Mesendoderm (in vitro differentiated cells): ENCODE measurements at regions not wholly inside any gene's neighbourhood (a gene's known extent, or its start where the extent isn't known, plus 50 kb on each side); places are given as distances from the start of the nearest gene placed in this dataset.
"Not testable (repeated sequence)": the region's sequence is repeated elsewhere in the genome, so short reads cannot be mapped to it uniquely, and the experiment has no call there.

Source experiments
- DNase-seq: peaks from one replicate; pipeline ENCODE4 v3.0.0; 2013
- H2AK5ac ChIP-seq: 2 replicates; pipeline ENCODE4 v1.6.1; 2013; ENCODE audit warnings: low read length, inconsistent platforms
- H2BK120ac ChIP-seq: 2 replicates; pipeline ENCODE4 v1.6.1; 2013; ENCODE audit warnings: low read depth, mild to moderate bottlenecking, low read length, moderate library complexity, mixed read lengths
- H2BK15ac ChIP-seq: replicated peaks from 2 replicates; pipeline ENCODE4 v1.6.1; 2013; ENCODE audit warnings: low read depth, mild to moderate bottlenecking, moderate library complexity
- H2BK5ac ChIP-seq: 2 replicates; pipeline ENCODE4 v1.6.1; 2013; ENCODE audit warnings: low read length, inconsistent platforms
- H3K18ac ChIP-seq: 2 replicates; pipeline ENCODE4 v1.6.1; 2013; ENCODE audit warnings: mild to moderate bottlenecking, low read length, mixed read lengths
- H3K23ac ChIP-seq: one replicate; pipeline ENCODE4 v1.6.1; 2013; ENCODE audit warnings: low read length
- H3K27ac ChIP-seq: 2 replicates; pipeline ENCODE4 v1.5.1; 2013; ENCODE audit warnings: low read depth, mild to moderate bottlenecking, inconsistent platforms, low read length, moderate library complexity
- H3K27me3 ChIP-seq: 2 replicates; pipeline ENCODE4 v1.6.1; 2013; ENCODE audit warnings: low read length, control low read depth, mild to moderate bottlenecking, inconsistent platforms; ENCODE audit not compliant: insufficient read depth, poor library complexity
- H3K36me3 ChIP-seq: 2 replicates; pipeline ENCODE4 v1.6.1; 2013; ENCODE audit warnings: low read length, inconsistent platforms; ENCODE audit not compliant: control insufficient read depth, insufficient read depth
- H3K4ac ChIP-seq: one replicate; pipeline ENCODE4 v1.6.1; 2013; ENCODE audit warnings: low read depth, mild to moderate bottlenecking, low read length, moderate library complexity
- H3K4me1 ChIP-seq: 2 replicates; pipeline ENCODE4 v1.6.1; 2013; ENCODE audit warnings: low read depth, low read length, inconsistent platforms; ENCODE audit not compliant: control insufficient read depth
- H3K4me2 ChIP-seq: 2 replicates; pipeline ENCODE4 v1.6.1; 2013; ENCODE audit warnings: low read length
- H3K4me3 ChIP-seq: 2 replicates; pipeline ENCODE4 v1.5.1; 2013; ENCODE audit warnings: mild to moderate bottlenecking, low read length
- H3K56ac ChIP-seq: one replicate; pipeline ENCODE4 v1.6.1; 2013; ENCODE audit warnings: low read length
- H3K79me1 ChIP-seq: 2 replicates; pipeline ENCODE4 v1.6.1; 2013; ENCODE audit warnings: low read length, inconsistent platforms
- H3K79me2 ChIP-seq: 2 replicates; pipeline ENCODE4 v1.6.1; 2013; ENCODE audit warnings: mild to moderate bottlenecking, low read length; ENCODE audit not compliant: control insufficient read depth, insufficient read depth
- H3K9ac ChIP-seq: 2 replicates; pipeline ENCODE4 v1.6.1; 2013; ENCODE audit warnings: low read length, inconsistent platforms
- H4K5ac ChIP-seq: one replicate; pipeline ENCODE4 v1.6.1; 2013; ENCODE audit warnings: low read length
- H4K8ac ChIP-seq: one replicate; pipeline ENCODE4 v1.6.1; 2013; ENCODE audit warnings: low read depth, mild to moderate bottlenecking, control low read depth, low read length, moderate library complexity
- WGBS: extraction: QIAGEN DNeasy Blood & Tissue Kit; methylation state at CpG from one replicate; pipeline ENCODE4 v1.1.7; 2013; ENCODE audit warnings: low lambda C conversion rate, missing lambda C conversion rate; ENCODE audit not compliant: insufficient coverage; ENCODE audit errors: extremely low coverage; 5-methylcytosine and 5-hydroxymethylcytosine counted together

DNA sequence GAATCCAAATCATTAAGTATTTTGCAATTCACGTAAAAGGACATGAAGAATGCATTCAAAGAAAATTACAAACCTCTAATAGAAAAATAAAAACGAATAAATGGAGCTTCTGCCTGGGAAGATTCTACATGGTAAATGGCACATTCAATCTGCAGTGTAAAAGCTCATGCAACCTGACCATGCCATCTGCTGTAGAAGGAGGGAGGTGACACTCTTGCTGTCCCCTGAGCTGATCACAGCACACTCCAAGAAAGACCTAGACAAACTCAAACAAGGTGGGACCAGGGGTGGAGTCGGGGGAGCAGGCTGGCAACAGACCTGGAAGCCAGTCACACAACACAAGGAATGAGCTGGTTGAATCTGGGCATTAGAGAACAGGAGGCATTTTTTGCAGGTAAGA, 101.8 kb downstream of the BDH1 start:
- H3K23ac ChIP-seq = no peak overlapping the region
- H2BK120ac ChIP-seq = no peak overlapping the region
- no peak overlapping the region for H3K9ac ChIP-seq
- H4K8ac ChIP-seq = no peak overlapping the region
- WGBS = no CpG with 5 or more reads among the region's 3 CpGs
- no peak overlapping the region for H2AK5ac ChIP-seq
- H2BK5ac ChIP-seq = no peak overlapping the region
- H2BK15ac ChIP-seq = no peak overlapping the region
- peaks cover 6% of the 10 kb centered on the region for H3K4me1 ChIP-seq
- peak; percentile 69 for DNase-seq
- H3K27ac ChIP-seq = no peak overlapping the region
- no peaks in the 10 kb centered on the region for H3K36me3 ChIP-seq
- no peak overlapping the region for H3K56ac ChIP-seq
- H3K4me2 ChIP-seq = no peak overlapping the region
- no peaks in the 10 kb centered on the region for H3K79me2 ChIP-seq
- H3K4me3 ChIP-seq = no peak overlapping the region
- H3K18ac ChIP-seq = no peak overlapping the region
- H3K4ac ChIP-seq = no peak overlapping the region
- no peaks in the 10 kb centered on the region for H3K27me3 ChIP-seq
- H4K5ac ChIP-seq = no peak overlapping the region
- no peaks in the 10 kb centered on the region for H3K79me1 ChIP-seq

DNA sequence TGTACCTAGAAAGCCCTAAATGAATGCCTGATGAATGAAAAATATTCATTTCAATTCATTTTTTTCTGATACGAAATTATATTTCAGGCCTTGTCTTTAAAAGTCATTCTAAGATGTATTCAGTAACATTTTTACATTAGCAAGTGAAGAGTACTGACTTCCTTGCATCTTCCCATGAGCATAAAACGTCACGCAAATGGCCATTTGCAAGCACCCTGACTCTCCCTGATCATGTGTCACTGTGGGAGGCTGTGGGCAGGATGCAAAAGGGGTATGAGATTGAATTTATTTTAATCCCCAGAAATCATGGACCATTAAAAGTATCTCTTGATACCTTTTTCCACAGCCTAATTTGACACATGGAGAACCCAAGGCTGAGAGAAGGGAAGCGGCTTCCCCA, 105.0 kb downstream of the BDH1 start:
- Histone ChIP-seq H3K79me1 (no peaks in the 10 kb centered on the region), H3K4me2 (no peak overlapping the region), H3K27me3 (no peaks in the 10 kb centered on the region), H4K8ac (no peak overlapping the region), H4K5ac (no peak overlapping the region), H3K56ac (no peak overlapping the region), H3K23ac (no peak overlapping the region), H3K4me1 (peaks cover 3% of the 10 kb centered on the region), H3K4me3 (no peak overlapping the region), H2BK15ac (no peak overlapping the region), H3K4ac (no peak overlapping the region), H3K9ac (no peak overlapping the region), H3K79me2 (no peaks in the 10 kb centered on the region), H3K27ac (no peak overlapping the region), H3K36me3 (no peaks in the 10 kb centered on the region), H3K18ac (no peak overlapping the region), H2AK5ac (no peak overlapping the region), H2BK120ac (no peak overlapping the region), H2BK5ac (no peak overlapping the region)
- DNase-seq = no peak
- no CpG with 5 or more reads among the region's 4 CpGs for WGBS

GRCh38 chr3:197450308-197450707, 105.5 kb downstream of the BDH1 start:
- H2BK15ac ChIP-seq = no peak overlapping the region
- H3K4me3 ChIP-seq = no peak overlapping the region
- no peak overlapping the region for H2BK5ac ChIP-seq
- DNase-seq = no peak
- no peaks in the 10 kb centered on the region for H3K4me1 ChIP-seq
- H3K27me3 ChIP-seq = no peaks in the 10 kb centered on the region
- H3K9ac ChIP-seq = no peak overlapping the region
- no peak overlapping the region for H4K8ac ChIP-seq
- H3K23ac ChIP-seq = no peak overlapping the region
- H4K5ac ChIP-seq = no peak overlapping the region
- no peak overlapping the region for H3K4ac ChIP-seq
- no peak overlapping the region for H3K4me2 ChIP-seq
- no peak overlapping the region for H3K18ac ChIP-seq
- WGBS = no CpG with 5 or more reads among the region's 2 CpGs
- no peaks in the 10 kb centered on the region for H3K79me1 ChIP-seq
- H2BK120ac ChIP-seq = no peak overlapping the region
- H2AK5ac ChIP-seq = no peak overlapping the region
- no peaks in the 10 kb centered on the region for H3K79me2 ChIP-seq
- H3K36me3 ChIP-seq = no peaks in the 10 kb centered on the region
- H3K27ac ChIP-seq = no peak overlapping the region
- no peak overlapping the region for H3K56ac ChIP-seq

DNA sequence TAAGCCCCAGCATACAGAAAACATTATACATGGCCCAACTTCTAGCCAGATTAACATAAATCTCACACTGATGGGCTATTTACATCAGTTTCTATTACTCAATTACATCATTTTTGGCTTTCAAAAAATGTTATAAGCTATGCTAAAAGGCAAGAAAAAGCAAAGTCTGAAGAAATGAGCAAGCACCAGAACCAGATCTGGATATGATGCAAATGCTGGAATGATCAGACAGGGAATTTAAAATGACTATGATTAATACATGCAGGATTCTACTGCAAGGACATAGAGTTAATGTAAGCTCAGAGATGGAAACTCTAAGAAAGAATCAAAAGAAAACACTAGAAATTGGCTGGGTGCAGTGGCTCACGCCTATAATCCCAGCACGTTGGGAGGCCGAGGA, 106.6 kb downstream of the BDH1 start:
- not testable (repeated sequence) for H3K23ac ChIP-seq, H3K79me1 ChIP-seq, H2BK120ac ChIP-seq, H3K27ac ChIP-seq, H3K4me3 ChIP-seq, H4K5ac ChIP-seq, H3K56ac ChIP-seq, H3K4me1 ChIP-seq, H3K18ac ChIP-seq, H3K9ac ChIP-seq, H3K79me2 ChIP-seq, H2BK5ac ChIP-seq, H3K36me3 ChIP-seq, H4K8ac ChIP-seq, H2AK5ac ChIP-seq, H2BK15ac ChIP-seq, DNase-seq, H3K4ac ChIP-seq, H3K27me3 ChIP-seq, H3K4me2 ChIP-seq
- no CpG with 5 or more reads among the region's 3 CpGs for WGBS

GRCh38 chr3:197447781-197448180, 108.0 kb downstream of the BDH1 start:
- not testable (repeated sequence) for H3K9ac ChIP-seq, DNase-seq, H3K27ac ChIP-seq, H2BK15ac ChIP-seq, H3K4me2 ChIP-seq, H2AK5ac ChIP-seq, H3K4me1 ChIP-seq, H3K79me1 ChIP-seq, H2BK120ac ChIP-seq, H3K36me3 ChIP-seq, H3K18ac ChIP-seq, H3K4ac ChIP-seq, H3K79me2 ChIP-seq, H4K5ac ChIP-seq, H3K27me3 ChIP-seq, H3K56ac ChIP-seq, H3K4me3 ChIP-seq, H4K8ac ChIP-seq, H2BK5ac ChIP-seq, H3K23ac ChIP-seq
- WGBS = no CpG with 5 or more reads among the region's 6 CpGs

DNA sequence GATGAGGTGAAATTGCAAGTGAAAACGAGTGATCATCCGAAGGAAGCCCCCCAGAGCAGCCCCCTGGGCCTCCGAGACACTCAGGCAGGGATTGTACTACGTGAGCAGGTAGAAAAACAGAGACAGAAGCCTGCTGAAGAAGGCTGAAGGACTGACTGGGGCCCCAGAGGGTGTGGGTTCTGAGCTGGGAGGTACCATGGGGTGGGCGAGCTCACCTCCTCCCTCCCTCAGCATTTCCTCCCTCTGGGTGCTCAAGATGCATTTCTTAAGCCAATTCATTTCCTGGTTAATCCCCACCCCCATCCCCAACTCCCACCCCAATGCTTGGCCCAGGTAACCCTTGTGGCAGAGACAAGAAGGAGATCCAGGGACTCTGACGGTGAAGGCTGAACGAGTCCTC, 108.7 kb downstream of the BDH1 start:
- Histone ChIP-seq H3K56ac (no peak overlapping the region), H3K23ac (no peak overlapping the region), H3K4me1 (no peaks in the 10 kb centered on the region), H2BK5ac (no peak overlapping the region), H4K5ac (no peak overlapping the region), H3K27me3 (no peaks in the 10 kb centered on the region), H3K18ac (no peak overlapping the region), H3K4me3 (no peak overlapping the region), H3K79me1 (no peaks in the 10 kb centered on the region), H2BK120ac (no peak overlapping the region), H2BK15ac (no peak overlapping the region), H2AK5ac (no peak overlapping the region), H3K36me3 (no peaks in the 10 kb centered on the region), H3K4me2 (no peak overlapping the region), H3K4ac (no peak overlapping the region), H4K8ac (no peak overlapping the region), H3K27ac (no peak overlapping the region), H3K9ac (no peak overlapping the region), H3K79me2 (no peaks in the 10 kb centered on the region)
- DNase-seq = no peak
- no CpG with 5 or more reads among the region's 7 CpGs for WGBS
